ENCODE measurements at regions not wholly inside any gene's neighbourhood (a gene's known extent, or its start where the extent isn't known, plus 50 kb on each side); places are given as distances from the start of the nearest gene placed in this dataset.
"Not testable (repeated sequence)": the region's sequence is repeated elsewhere in the genome, so short reads cannot be mapped to it uniquely, and the experiment has no call there.

DNA sequence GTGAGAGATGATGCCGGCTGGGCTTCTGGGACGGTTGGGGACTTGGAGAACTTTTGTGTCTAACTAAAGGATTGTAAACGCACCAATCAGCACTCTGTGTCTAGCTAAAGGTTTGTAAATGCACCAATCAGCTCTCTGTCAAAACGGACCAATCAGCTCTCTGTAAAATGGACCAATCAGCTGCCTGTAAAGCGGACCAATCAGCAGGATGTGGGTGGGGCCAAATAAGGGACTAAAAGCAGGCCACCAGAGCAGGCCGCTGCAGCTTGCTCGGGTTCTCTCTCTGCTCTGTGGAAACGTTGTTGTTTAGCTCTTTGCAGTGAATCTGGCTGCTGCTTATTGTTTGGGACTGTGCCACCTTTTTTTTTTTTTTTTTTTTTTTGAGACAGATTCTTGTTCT, 705.1 kb downstream of the SEMA5A start:
- not testable (repeated sequence) for H3K4me1 ChIP-seq (ENCODE audit: control insufficient read depth, insufficient read depth, low read length, poor library complexity, severe bottlenecking); H3K9me3 ChIP-seq (ENCODE audit: control insufficient read depth, low read length); H3K27ac ChIP-seq (ENCODE audit: insufficient read depth, low read length, poor library complexity, severe bottlenecking); H3K4me3 ChIP-seq (ENCODE audit: insufficient read depth, low read depth, low read length, poor library complexity, severe bottlenecking); DNase-seq; H3K36me3 ChIP-seq (ENCODE audit: control insufficient read depth, insufficient read depth, low read length); H3K27me3 ChIP-seq (replicated peaks; ENCODE audit: control insufficient read depth, insufficient read depth, low read length, poor library complexity, severe bottlenecking)

DNA sequence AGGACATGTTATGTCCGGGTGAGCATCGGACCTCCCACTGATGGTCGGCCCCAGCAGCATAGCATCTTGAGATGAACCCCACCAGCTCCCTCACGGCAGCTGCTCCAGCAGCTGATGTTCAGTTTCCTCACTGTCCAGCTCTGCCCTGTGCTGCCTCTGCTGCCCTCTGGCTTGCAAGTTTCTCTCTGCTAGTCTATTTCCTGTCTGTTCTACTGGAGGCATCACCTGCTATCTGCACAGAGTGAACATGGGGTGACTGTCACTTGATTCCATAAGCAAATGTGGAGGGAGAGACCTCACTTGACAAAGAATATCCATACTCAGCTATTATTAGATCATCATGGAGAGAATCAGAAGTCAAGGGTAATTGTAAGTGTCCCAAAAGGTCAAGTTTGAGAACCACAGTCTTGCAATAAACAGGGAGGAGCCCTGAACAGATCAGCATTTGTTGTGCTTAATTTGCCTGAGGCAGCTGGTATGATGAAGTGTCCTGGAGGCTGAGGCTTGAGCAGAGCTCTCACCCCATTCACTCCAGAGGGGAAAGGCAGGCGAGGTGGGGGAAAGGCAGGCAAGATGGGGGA, 702.8 kb downstream of the SEMA5A start:
- no peak overlapping the region for H3K4me3 ChIP-seq (ENCODE audit: insufficient read depth, low read depth, low read length, poor library complexity, severe bottlenecking)
- no peak for DNase-seq
- no peaks in the 10 kb centered on the region for H3K9me3 ChIP-seq (ENCODE audit: control insufficient read depth, low read length)
- no peak overlapping the region for H3K27ac ChIP-seq (ENCODE audit: insufficient read depth, low read length, poor library complexity, severe bottlenecking)
- no peaks in the 10 kb centered on the region for H3K27me3 ChIP-seq (replicated peaks; ENCODE audit: control insufficient read depth, insufficient read depth, low read length, poor library complexity, severe bottlenecking)
- H3K4me1 ChIP-seq (ENCODE audit: control insufficient read depth, insufficient read depth, low read length, poor library complexity, severe bottlenecking): no peaks in the 10 kb centered on the region
- no peaks in the 10 kb centered on the region for H3K36me3 ChIP-seq (ENCODE audit: control insufficient read depth, insufficient read depth, low read length)

DNA sequence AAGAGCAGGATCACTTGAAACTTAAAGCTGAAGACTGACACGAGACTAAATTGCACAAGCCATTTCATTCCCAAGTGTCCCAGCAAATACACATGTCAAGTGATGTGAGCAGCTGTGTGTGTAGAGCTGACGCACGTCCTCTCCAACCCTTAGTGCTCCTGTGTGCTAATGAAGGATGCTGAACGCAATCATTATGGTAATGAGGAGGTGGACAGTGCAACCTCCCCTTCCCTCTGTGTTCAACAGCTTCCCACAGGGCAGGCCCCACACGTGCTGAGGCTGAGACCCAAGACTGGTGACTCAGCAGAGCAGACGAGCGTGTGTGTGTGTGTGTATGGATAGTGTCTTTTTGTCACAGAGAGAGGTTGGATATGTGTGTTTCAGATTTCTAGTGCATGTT, 702.1 kb downstream of the SEMA5A start:
- Histone ChIP-seq H3K36me3 (ENCODE audit: control insufficient read depth, insufficient read depth, low read length) (no peaks in the 10 kb centered on the region), H3K4me3 (ENCODE audit: insufficient read depth, low read depth, low read length, poor library complexity, severe bottlenecking) (no peak overlapping the region), H3K27ac (ENCODE audit: insufficient read depth, low read length, poor library complexity, severe bottlenecking) (no peak overlapping the region), H3K9me3 (ENCODE audit: control insufficient read depth, low read length) (no peaks in the 10 kb centered on the region), H3K27me3 (replicated peaks; ENCODE audit: control insufficient read depth, insufficient read depth, low read length, poor library complexity, severe bottlenecking) (no peaks in the 10 kb centered on the region), H3K4me1 (ENCODE audit: control insufficient read depth, insufficient read depth, low read length, poor library complexity, severe bottlenecking) (no peaks in the 10 kb centered on the region)
- no peak for DNase-seq

DNA sequence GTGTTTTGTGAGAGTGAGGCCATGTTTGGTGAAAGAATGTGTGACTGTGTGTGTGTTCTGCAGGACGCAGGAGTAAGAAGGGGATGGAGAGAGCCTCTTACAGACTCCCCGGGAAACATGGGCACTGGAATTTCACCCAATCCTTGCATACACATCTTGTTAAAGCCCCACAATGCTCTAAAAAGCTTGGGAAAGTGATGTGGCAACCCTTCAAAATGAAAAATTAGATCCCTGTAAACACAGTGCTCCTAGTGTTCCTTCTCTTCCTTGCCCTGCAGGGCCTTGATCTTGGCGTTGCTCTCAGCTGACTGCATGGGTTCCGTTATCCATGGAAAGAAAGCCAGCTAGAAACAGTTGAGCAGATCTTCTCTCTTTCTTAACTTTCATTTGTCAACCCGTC, 701.7 kb downstream of the SEMA5A start:
- Histone ChIP-seq H3K27ac (ENCODE audit: insufficient read depth, low read length, poor library complexity, severe bottlenecking) (no peak overlapping the region), H3K4me1 (ENCODE audit: control insufficient read depth, insufficient read depth, low read length, poor library complexity, severe bottlenecking) (no peaks in the 10 kb centered on the region), H3K27me3 (replicated peaks; ENCODE audit: control insufficient read depth, insufficient read depth, low read length, poor library complexity, severe bottlenecking) (no peaks in the 10 kb centered on the region), H3K36me3 (ENCODE audit: control insufficient read depth, insufficient read depth, low read length) (no peaks in the 10 kb centered on the region), H3K9me3 (ENCODE audit: control insufficient read depth, low read length) (no peaks in the 10 kb centered on the region), H3K4me3 (ENCODE audit: insufficient read depth, low read depth, low read length, poor library complexity, severe bottlenecking) (no peak overlapping the region)
- no peak for DNase-seq

DNA sequence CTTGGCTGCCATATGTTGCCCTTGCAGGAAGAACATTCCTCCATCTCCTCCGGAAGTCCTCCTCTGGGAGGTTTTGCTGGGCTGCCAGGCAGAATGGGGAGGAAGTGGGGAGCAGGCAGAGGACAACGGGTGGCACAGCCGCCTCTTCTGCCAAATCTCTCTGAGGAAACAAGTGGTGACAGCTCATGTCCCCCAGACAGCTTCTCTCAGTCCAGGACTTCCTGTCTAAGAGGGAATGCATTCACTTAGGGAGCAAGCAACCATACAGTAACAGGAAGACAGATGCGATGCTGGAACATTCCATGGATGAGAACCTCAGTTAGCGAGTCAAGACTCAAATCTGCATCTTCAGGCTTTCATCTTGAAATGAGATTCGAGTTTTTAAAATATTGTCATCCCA, 701.0 kb downstream of the SEMA5A start:
- Histone ChIP-seq H3K36me3 (ENCODE audit: control insufficient read depth, insufficient read depth, low read length) (no peaks in the 10 kb centered on the region), H3K27ac (ENCODE audit: insufficient read depth, low read length, poor library complexity, severe bottlenecking) (no peak overlapping the region), H3K27me3 (replicated peaks; ENCODE audit: control insufficient read depth, insufficient read depth, low read length, poor library complexity, severe bottlenecking) (no peaks in the 10 kb centered on the region), H3K4me1 (ENCODE audit: control insufficient read depth, insufficient read depth, low read length, poor library complexity, severe bottlenecking) (no peaks in the 10 kb centered on the region), H3K9me3 (ENCODE audit: control insufficient read depth, low read length) (no peaks in the 10 kb centered on the region), H3K4me3 (ENCODE audit: insufficient read depth, low read depth, low read length, poor library complexity, severe bottlenecking) (no peak overlapping the region)
- no peak for DNase-seq

DNA sequence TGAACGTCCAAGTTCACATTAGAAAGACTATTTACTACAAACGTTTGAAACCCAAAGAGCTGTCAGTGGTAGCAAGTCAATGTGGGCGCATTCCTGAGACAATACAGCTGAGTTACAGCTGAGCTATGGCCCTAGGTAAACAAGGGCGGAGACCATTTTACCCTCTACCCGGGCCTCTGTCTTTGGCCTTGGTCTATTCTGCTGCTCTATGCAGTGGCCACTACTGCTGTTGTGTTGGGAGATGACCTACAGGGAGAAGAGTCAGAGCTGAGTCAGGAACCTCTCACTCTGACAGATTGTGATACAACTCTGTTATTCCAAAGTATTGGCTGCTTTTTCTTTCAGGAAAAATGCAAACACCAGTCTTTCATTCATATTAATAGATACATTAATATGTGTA, 700.6 kb downstream of the SEMA5A start:
- no peak for DNase-seq
- Histone ChIP-seq H3K4me3 (ENCODE audit: insufficient read depth, low read depth, low read length, poor library complexity, severe bottlenecking) (no peak overlapping the region), H3K4me1 (ENCODE audit: control insufficient read depth, insufficient read depth, low read length, poor library complexity, severe bottlenecking) (no peaks in the 10 kb centered on the region), H3K27ac (ENCODE audit: insufficient read depth, low read length, poor library complexity, severe bottlenecking) (no peak overlapping the region), H3K9me3 (ENCODE audit: control insufficient read depth, low read length) (no peaks in the 10 kb centered on the region), H3K27me3 (replicated peaks; ENCODE audit: control insufficient read depth, insufficient read depth, low read length, poor library complexity, severe bottlenecking) (no peaks in the 10 kb centered on the region), H3K36me3 (ENCODE audit: control insufficient read depth, insufficient read depth, low read length) (no peaks in the 10 kb centered on the region)

DNA sequence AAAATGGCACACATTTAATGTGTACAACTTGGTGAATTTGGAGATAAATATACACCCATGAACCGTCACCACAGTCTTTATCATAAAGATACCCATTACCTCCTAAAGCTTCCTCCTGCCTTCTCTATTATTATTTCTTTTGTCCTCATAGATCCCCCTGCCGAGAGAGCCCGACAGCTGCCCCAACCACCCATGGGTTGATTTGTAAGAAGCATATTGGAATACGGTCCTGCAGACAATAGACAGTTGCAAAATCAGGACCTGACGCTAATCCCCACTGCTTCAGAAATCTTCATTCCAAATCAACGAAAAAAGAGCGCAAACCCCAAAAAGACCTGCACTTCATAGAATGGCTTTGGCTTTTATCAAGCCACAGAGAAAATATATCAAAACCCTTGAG, 697.5 kb downstream of the SEMA5A start:
- DNase-seq: no peak
- no peak overlapping the region for H3K4me3 ChIP-seq (ENCODE audit: insufficient read depth, low read depth, low read length, poor library complexity, severe bottlenecking)
- H3K4me1 ChIP-seq (ENCODE audit: control insufficient read depth, insufficient read depth, low read length, poor library complexity, severe bottlenecking): no peaks in the 10 kb centered on the region
- H3K27me3 ChIP-seq (replicated peaks; ENCODE audit: control insufficient read depth, insufficient read depth, low read length, poor library complexity, severe bottlenecking): no peaks in the 10 kb centered on the region
- no peaks in the 10 kb centered on the region for H3K9me3 ChIP-seq (ENCODE audit: control insufficient read depth, low read length)
- no peaks in the 10 kb centered on the region for H3K36me3 ChIP-seq (ENCODE audit: control insufficient read depth, insufficient read depth, low read length)
- no peak overlapping the region for H3K27ac ChIP-seq (ENCODE audit: insufficient read depth, low read length, poor library complexity, severe bottlenecking)

DNA sequence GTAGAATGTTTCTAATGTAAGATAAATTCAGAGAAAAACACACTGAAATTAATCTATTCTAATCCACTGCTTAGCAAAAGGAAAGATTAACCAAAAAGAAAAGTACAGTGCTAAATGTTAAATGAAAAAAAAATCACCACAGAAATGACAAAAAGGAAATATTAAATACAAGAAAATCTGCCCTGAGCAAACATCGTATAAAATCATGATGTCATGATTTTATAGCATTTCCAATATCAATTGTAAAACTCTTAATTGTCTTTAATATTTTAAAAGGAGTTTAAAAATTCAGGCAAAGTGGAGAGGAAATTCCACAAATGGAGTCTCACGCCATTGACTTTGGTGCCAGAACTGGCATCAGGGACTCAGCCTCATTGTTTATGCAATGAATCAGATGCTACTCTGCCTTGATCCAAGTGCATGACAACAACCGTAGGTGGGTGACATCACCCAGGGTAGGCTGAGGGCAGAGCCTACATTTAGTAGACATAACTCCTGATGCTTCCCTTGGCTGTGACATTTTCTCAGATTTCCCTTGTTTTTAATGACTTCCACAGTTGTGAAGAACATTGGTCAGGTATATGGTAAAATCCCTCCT, 696.8 kb downstream of the SEMA5A start:
- Histone ChIP-seq H3K27ac (ENCODE audit: insufficient read depth, low read length, poor library complexity, severe bottlenecking) (no peak overlapping the region), H3K9me3 (ENCODE audit: control insufficient read depth, low read length) (no peaks in the 10 kb centered on the region), H3K4me3 (ENCODE audit: insufficient read depth, low read depth, low read length, poor library complexity, severe bottlenecking) (no peak overlapping the region), H3K36me3 (ENCODE audit: control insufficient read depth, insufficient read depth, low read length) (no peaks in the 10 kb centered on the region), H3K4me1 (ENCODE audit: control insufficient read depth, insufficient read depth, low read length, poor library complexity, severe bottlenecking) (no peaks in the 10 kb centered on the region), H3K27me3 (replicated peaks; ENCODE audit: control insufficient read depth, insufficient read depth, low read length, poor library complexity, severe bottlenecking) (no peaks in the 10 kb centered on the region)
- DNase-seq: no peak

DNA sequence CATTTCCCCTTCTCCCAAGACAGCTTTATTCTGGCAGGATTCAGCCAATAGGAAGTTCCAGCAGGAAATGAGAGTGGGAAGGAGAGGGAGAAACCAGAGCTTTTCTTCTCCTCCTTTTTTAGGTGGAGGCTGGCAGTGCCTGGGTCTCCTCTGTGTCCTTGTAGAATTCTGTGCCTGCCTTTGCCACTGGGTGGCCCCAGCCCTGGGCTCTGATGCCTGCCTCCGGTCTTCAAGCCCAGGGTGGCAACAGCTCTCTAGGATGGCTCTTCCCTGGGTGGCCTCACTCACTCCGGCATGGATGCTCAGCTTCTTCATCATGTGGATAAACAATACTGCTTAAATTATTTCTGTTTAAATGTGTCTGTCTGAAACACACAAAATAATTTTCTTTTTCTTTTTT, 694.8 kb downstream of the SEMA5A start:
- Histone ChIP-seq H3K27ac (ENCODE audit: insufficient read depth, low read length, poor library complexity, severe bottlenecking) (no peak overlapping the region), H3K36me3 (ENCODE audit: control insufficient read depth, insufficient read depth, low read length) (no peaks in the 10 kb centered on the region), H3K4me3 (ENCODE audit: insufficient read depth, low read depth, low read length, poor library complexity, severe bottlenecking) (no peak overlapping the region), H3K9me3 (ENCODE audit: control insufficient read depth, low read length) (no peaks in the 10 kb centered on the region), H3K4me1 (ENCODE audit: control insufficient read depth, insufficient read depth, low read length, poor library complexity, severe bottlenecking) (no peaks in the 10 kb centered on the region), H3K27me3 (replicated peaks; ENCODE audit: control insufficient read depth, insufficient read depth, low read length, poor library complexity, severe bottlenecking) (no peaks in the 10 kb centered on the region)
- DNase-seq: no peak

DNA sequence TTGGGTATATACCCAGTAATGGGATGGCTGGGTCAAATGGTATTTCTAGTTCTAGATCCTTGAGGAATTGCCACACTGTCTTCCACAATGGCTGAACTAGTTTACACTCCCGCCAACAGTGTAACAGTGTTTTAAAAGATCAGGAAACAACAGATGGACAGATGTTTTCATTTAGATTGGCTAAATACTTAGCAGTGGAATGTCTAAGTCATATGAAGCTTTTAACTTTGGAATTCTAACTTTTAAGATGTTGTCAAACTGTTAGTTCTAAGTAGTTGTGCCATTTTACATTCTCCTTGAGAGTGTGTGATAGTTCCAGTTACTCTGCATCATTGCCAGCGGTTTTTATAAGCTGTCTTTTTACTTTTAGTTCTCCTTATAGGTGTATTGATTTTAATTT, 688.8 kb downstream of the SEMA5A start:
- no peak for DNase-seq
- Histone ChIP-seq H3K27me3 (replicated peaks; ENCODE audit: control insufficient read depth, insufficient read depth, low read length, poor library complexity, severe bottlenecking) (no peaks in the 10 kb centered on the region), H3K4me1 (ENCODE audit: control insufficient read depth, insufficient read depth, low read length, poor library complexity, severe bottlenecking) (no peaks in the 10 kb centered on the region)

More for the DNA sequence above, 688.8 kb downstream of the SEMA5A start:
- no peak overlapping the region for H3K4me3 ChIP-seq (ENCODE audit: insufficient read depth, low read depth, low read length, poor library complexity, severe bottlenecking)
- H3K36me3 ChIP-seq (ENCODE audit: control insufficient read depth, insufficient read depth, low read length): no peaks in the 10 kb centered on the region
- H3K9me3 ChIP-seq (ENCODE audit: control insufficient read depth, low read length): no peaks in the 10 kb centered on the region
- no peak overlapping the region for H3K27ac ChIP-seq (ENCODE audit: insufficient read depth, low read length, poor library complexity, severe bottlenecking)

Data from effector memory CD4-positive, alpha-beta T cell (primary cell).